ENCODE measurements at regions not wholly inside any gene's neighbourhood (a gene's known extent, or its start where the extent isn't known, plus 50 kb on each side); places are given as distances from the start of the nearest gene placed in this dataset.
"Not testable (repeated sequence)": the region's sequence is repeated elsewhere in the genome, so short reads cannot be mapped to it uniquely, and the experiment has no call there.

GRCh38 chr5:106393276-106393675, 1277.5 kb downstream of the EFNA5 start:
- Histone ChIP-seq H3K27ac (ENCODE audit: low read depth, low read length) (no peak overlapping the region), H3K4me1 (ENCODE audit: control insufficient read depth in 3 of 3, insufficient read depth in 3 of 3, low read length in 3 of 3) (no peaks in the 10 kb centered on the region), H3K27me3 (ENCODE audit: control insufficient read depth in 3 of 3, insufficient read depth in 3 of 3, low read length in 3 of 3) (no peaks in the 10 kb centered on the region), H3K9ac (ENCODE audit: low read depth in 1 of 3, low read length in 3 of 3) (no peak overlapping the region), H3K4me3 (ENCODE audit: low read length in 3 of 3) (no peak overlapping the region), H3K36me3 (ENCODE audit: control insufficient read depth in 3 of 3, insufficient read depth in 3 of 3, low read length in 3 of 3) (no peaks in the 10 kb centered on the region), H3K9me3 (ENCODE audit: control insufficient read depth in 3 of 3, low read length in 3 of 3) (no peaks in the 10 kb centered on the region)

- no peaks in the 10 kb centered on the region for H3K4me1 ChIP-seq (ENCODE audit: control insufficient read depth in 3 of 3, insufficient read depth in 3 of 3, low read length in 3 of 3)
- no peak overlapping the region for H3K4me3 ChIP-seq (ENCODE audit: low read length in 3 of 3)
- H3K27me3 ChIP-seq (ENCODE audit: control insufficient read depth in 3 of 3, insufficient read depth in 3 of 3, low read length in 3 of 3), result no peaks in the 10 kb centered on the region
- H3K27ac ChIP-seq (ENCODE audit: low read depth, low read length), result no peak overlapping the region
- no peaks in the 10 kb centered on the region for H3K36me3 ChIP-seq (ENCODE audit: control insufficient read depth in 3 of 3, insufficient read depth in 3 of 3, low read length in 3 of 3)
- no peak overlapping the region for H3K9ac ChIP-seq (ENCODE audit: low read depth in 1 of 3, low read length in 3 of 3)
- H3K9me3 ChIP-seq (ENCODE audit: control insufficient read depth in 3 of 3, low read length in 3 of 3), result no peaks in the 10 kb centered on the region
Measured at GRCh38 chr5:106392766-106393165, 1278.0 kb downstream of the EFNA5 start.

- H3K9me3 ChIP-seq (ENCODE audit: control insufficient read depth in 3 of 3, low read length in 3 of 3), result not testable (repeated sequence)
Measured at GRCh38 chr5:106387767-106388166, 1283.0 kb downstream of the EFNA5 start.

GRCh38 chr5:106386287-106386686, 1284.5 kb downstream of the EFNA5 start:
- Histone ChIP-seq H3K9me3 (ENCODE audit: control insufficient read depth in 3 of 3, low read length in 3 of 3) (no peaks in the 10 kb centered on the region), H3K36me3 (ENCODE audit: control insufficient read depth in 3 of 3, insufficient read depth in 3 of 3, low read length in 3 of 3) (no peaks in the 10 kb centered on the region), H3K27ac (ENCODE audit: low read depth, low read length) (no peak overlapping the region), H3K4me3 (ENCODE audit: low read length in 3 of 3) (no peak overlapping the region), H3K27me3 (ENCODE audit: control insufficient read depth in 3 of 3, insufficient read depth in 3 of 3, low read length in 3 of 3) (no peaks in the 10 kb centered on the region), H3K4me1 (ENCODE audit: control insufficient read depth in 3 of 3, insufficient read depth in 3 of 3, low read length in 3 of 3) (no peaks in the 10 kb centered on the region), H3K9ac (ENCODE audit: low read depth in 1 of 3, low read length in 3 of 3) (no peak overlapping the region)

More at GRCh38 chr5:106387767-106388166, 1283.0 kb downstream of the EFNA5 start:
- H3K36me3 ChIP-seq (ENCODE audit: control insufficient read depth in 3 of 3, insufficient read depth in 3 of 3, low read length in 3 of 3); H3K27ac ChIP-seq (ENCODE audit: low read depth, low read length); H3K27me3 ChIP-seq (ENCODE audit: control insufficient read depth in 3 of 3, insufficient read depth in 3 of 3, low read length in 3 of 3); H3K9ac ChIP-seq (ENCODE audit: low read depth in 1 of 3, low read length in 3 of 3); H3K4me1 ChIP-seq (ENCODE audit: control insufficient read depth in 3 of 3, insufficient read depth in 3 of 3, low read length in 3 of 3); H3K4me3 ChIP-seq (ENCODE audit: low read length in 3 of 3): not testable (repeated sequence)

DNA sequence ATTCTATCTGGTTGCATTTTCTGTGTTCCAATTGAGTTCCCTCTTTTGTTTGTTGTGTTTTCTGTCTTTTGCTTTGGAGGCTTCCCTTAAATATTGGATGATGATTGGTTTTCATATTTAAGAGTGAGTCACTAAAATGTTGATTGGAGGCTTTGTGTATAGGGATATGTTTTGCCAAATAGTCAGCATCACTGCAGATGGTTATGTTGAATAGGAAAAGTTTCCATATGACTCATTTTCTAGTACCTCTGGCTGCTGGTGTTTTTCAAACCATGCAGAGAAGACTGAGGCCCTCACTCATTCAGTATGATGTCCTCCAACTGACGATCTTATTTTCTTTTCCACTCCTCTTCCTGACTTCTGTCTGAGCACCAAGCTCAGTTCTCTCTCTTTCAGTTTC, 1290.0 kb downstream of the EFNA5 start:
- H3K9ac ChIP-seq (ENCODE audit: low read depth in 1 of 3, low read length in 3 of 3), result no peak overlapping the region
- no peaks in the 10 kb centered on the region for H3K9me3 ChIP-seq (ENCODE audit: control insufficient read depth in 3 of 3, low read length in 3 of 3)
- H3K27ac ChIP-seq (ENCODE audit: low read depth, low read length), result no peak overlapping the region
- H3K27me3 ChIP-seq (ENCODE audit: control insufficient read depth in 3 of 3, insufficient read depth in 3 of 3, low read length in 3 of 3), result no peaks in the 10 kb centered on the region
- no peaks in the 10 kb centered on the region for H3K4me1 ChIP-seq (ENCODE audit: control insufficient read depth in 3 of 3, insufficient read depth in 3 of 3, low read length in 3 of 3)
- H3K36me3 ChIP-seq (ENCODE audit: control insufficient read depth in 3 of 3, insufficient read depth in 3 of 3, low read length in 3 of 3), result no peaks in the 10 kb centered on the region
- H3K4me3 ChIP-seq (ENCODE audit: low read length in 3 of 3), result no peak overlapping the region

DNA sequence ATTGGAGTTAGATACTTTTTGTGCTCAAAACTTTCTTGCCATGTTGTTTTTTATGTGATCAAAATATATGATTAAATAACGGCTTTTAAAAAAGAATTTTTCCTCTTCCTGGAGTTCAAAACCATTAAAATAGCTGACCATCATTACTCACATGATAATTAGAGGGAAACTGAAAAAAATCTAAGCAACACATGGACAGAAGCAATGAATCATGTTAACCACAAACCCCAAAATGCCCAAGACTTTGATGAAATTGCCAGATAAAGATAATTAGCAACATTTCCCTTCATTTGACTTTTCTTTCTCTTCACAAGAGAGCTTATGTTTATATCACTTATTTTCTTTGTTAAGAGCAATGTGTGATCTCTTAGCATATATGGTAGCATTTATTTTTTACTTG, 1294.2 kb downstream of the EFNA5 start:
- Histone ChIP-seq H3K27ac (ENCODE audit: low read depth, low read length) (no peak overlapping the region), H3K9me3 (ENCODE audit: control insufficient read depth in 3 of 3, low read length in 3 of 3) (no peaks in the 10 kb centered on the region), H3K4me3 (ENCODE audit: low read length in 3 of 3) (no peak overlapping the region), H3K9ac (ENCODE audit: low read depth in 1 of 3, low read length in 3 of 3) (no peak overlapping the region), H3K4me1 (ENCODE audit: control insufficient read depth in 3 of 3, insufficient read depth in 3 of 3, low read length in 3 of 3) (no peaks in the 10 kb centered on the region), H3K36me3 (ENCODE audit: control insufficient read depth in 3 of 3, insufficient read depth in 3 of 3, low read length in 3 of 3) (no peaks in the 10 kb centered on the region), H3K27me3 (ENCODE audit: control insufficient read depth in 3 of 3, insufficient read depth in 3 of 3, low read length in 3 of 3) (no peaks in the 10 kb centered on the region)

DNA sequence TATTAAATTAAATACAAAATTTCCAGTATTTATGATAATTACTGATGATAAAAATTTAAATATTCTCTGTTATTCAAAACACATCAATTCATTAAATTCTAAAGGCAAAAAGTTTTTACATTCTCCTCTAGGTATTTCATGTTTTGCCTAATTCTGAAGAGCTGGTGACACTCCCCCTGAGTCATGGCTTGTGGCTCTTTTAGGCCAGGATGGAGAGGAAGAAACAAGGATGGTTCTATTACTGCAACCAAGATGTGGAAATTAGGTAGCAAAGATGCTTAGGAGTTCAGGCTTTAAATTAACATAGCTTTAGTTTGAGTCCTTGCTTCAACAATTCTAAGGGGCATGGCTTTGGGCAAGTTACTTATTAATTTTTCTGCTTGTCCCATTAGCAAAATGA, 1295.8 kb downstream of the EFNA5 start:
- H3K36me3 ChIP-seq (ENCODE audit: control insufficient read depth in 3 of 3, insufficient read depth in 3 of 3, low read length in 3 of 3), result no peaks in the 10 kb centered on the region
- no peak overlapping the region for H3K4me3 ChIP-seq (ENCODE audit: low read length in 3 of 3)
- H3K9me3 ChIP-seq (ENCODE audit: control insufficient read depth in 3 of 3, low read length in 3 of 3), result no peaks in the 10 kb centered on the region
- no peaks in the 10 kb centered on the region for H3K27me3 ChIP-seq (ENCODE audit: control insufficient read depth in 3 of 3, insufficient read depth in 3 of 3, low read length in 3 of 3)
- no peak overlapping the region for H3K27ac ChIP-seq (ENCODE audit: low read depth, low read length)
- H3K4me1 ChIP-seq (ENCODE audit: control insufficient read depth in 3 of 3, insufficient read depth in 3 of 3, low read length in 3 of 3), result no peaks in the 10 kb centered on the region
- no peak overlapping the region for H3K9ac ChIP-seq (ENCODE audit: low read depth in 1 of 3, low read length in 3 of 3)

GRCh38 chr5:106368021-106368420, 1302.7 kb downstream of the EFNA5 start:
- H3K4me1 ChIP-seq (ENCODE audit: control insufficient read depth in 3 of 3, insufficient read depth in 3 of 3, low read length in 3 of 3), result no peaks in the 10 kb centered on the region
- no peak overlapping the region for H3K27ac ChIP-seq (ENCODE audit: low read depth, low read length)
- no peaks in the 10 kb centered on the region for H3K36me3 ChIP-seq (ENCODE audit: control insufficient read depth in 3 of 3, insufficient read depth in 3 of 3, low read length in 3 of 3)
- H3K4me3 ChIP-seq (ENCODE audit: low read length in 3 of 3), result no peak overlapping the region
- no peaks in the 10 kb centered on the region for H3K9me3 ChIP-seq (ENCODE audit: control insufficient read depth in 3 of 3, low read length in 3 of 3)
- no peaks in the 10 kb centered on the region for H3K27me3 ChIP-seq (ENCODE audit: control insufficient read depth in 3 of 3, insufficient read depth in 3 of 3, low read length in 3 of 3)
- no peak overlapping the region for H3K9ac ChIP-seq (ENCODE audit: low read depth in 1 of 3, low read length in 3 of 3)

DNA sequence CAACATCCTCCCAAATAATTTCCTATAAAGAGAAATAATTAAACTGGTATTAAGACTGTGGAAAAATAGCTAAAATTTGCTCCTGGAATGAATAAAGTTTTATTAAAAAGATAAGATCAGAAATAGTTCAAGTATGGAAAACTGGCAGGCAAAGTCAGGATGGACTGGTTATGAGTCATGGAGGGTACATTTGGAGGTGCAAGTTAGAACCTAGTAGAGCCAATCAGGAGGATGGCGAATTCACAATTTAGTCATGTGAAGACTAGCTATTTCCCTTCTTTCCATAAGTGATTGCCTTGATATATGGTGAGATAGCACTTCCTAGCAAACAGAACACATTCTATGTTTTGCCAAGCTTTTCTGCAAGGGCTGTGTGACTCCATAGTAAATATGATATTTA, 1303.5 kb downstream of the EFNA5 start:
- no peaks in the 10 kb centered on the region for H3K9me3 ChIP-seq (ENCODE audit: control insufficient read depth in 3 of 3, low read length in 3 of 3)

GRCh38 chr5:106363578-106363977, 1307.2 kb downstream of the EFNA5 start:
- Histone ChIP-seq H3K36me3 (ENCODE audit: control insufficient read depth in 3 of 3, insufficient read depth in 3 of 3, low read length in 3 of 3) (no peaks in the 10 kb centered on the region), H3K9me3 (ENCODE audit: control insufficient read depth in 3 of 3, low read length in 3 of 3) (no peaks in the 10 kb centered on the region), H3K27ac (ENCODE audit: low read depth, low read length) (no peak overlapping the region), H3K27me3 (ENCODE audit: control insufficient read depth in 3 of 3, insufficient read depth in 3 of 3, low read length in 3 of 3) (no peaks in the 10 kb centered on the region), H3K4me1 (ENCODE audit: control insufficient read depth in 3 of 3, insufficient read depth in 3 of 3, low read length in 3 of 3) (no peaks in the 10 kb centered on the region), H3K9ac (ENCODE audit: low read depth in 1 of 3, low read length in 3 of 3) (no peak overlapping the region), H3K4me3 (ENCODE audit: low read length in 3 of 3) (no peak overlapping the region)

More for the DNA sequence above, 1303.5 kb downstream of the EFNA5 start:
- Histone ChIP-seq H3K4me1 (ENCODE audit: control insufficient read depth in 3 of 3, insufficient read depth in 3 of 3, low read length in 3 of 3) (no peaks in the 10 kb centered on the region), H3K27me3 (ENCODE audit: control insufficient read depth in 3 of 3, insufficient read depth in 3 of 3, low read length in 3 of 3) (no peaks in the 10 kb centered on the region), H3K4me3 (ENCODE audit: low read length in 3 of 3) (no peak overlapping the region), H3K9ac (ENCODE audit: low read depth in 1 of 3, low read length in 3 of 3) (no peak overlapping the region), H3K27ac (ENCODE audit: low read depth, low read length) (no peak overlapping the region), H3K36me3 (ENCODE audit: control insufficient read depth in 3 of 3, insufficient read depth in 3 of 3, low read length in 3 of 3) (no peaks in the 10 kb centered on the region)

- no peaks in the 10 kb centered on the region for H3K4me1 ChIP-seq (ENCODE audit: control insufficient read depth in 3 of 3, insufficient read depth in 3 of 3, low read length in 3 of 3)
- no peak overlapping the region for H3K27ac ChIP-seq (ENCODE audit: low read depth, low read length)
- H3K4me3 ChIP-seq (ENCODE audit: low read length in 3 of 3), result no peak overlapping the region
- H3K9me3 ChIP-seq (ENCODE audit: control insufficient read depth in 3 of 3, low read length in 3 of 3), result no peaks in the 10 kb centered on the region
- H3K9ac ChIP-seq (ENCODE audit: low read depth in 1 of 3, low read length in 3 of 3), result no peak overlapping the region
- H3K36me3 ChIP-seq (ENCODE audit: control insufficient read depth in 3 of 3, insufficient read depth in 3 of 3, low read length in 3 of 3), result no peaks in the 10 kb centered on the region
- no peaks in the 10 kb centered on the region for H3K27me3 ChIP-seq (ENCODE audit: control insufficient read depth in 3 of 3, insufficient read depth in 3 of 3, low read length in 3 of 3)
Measured at GRCh38 chr5:106361905-106362304, 1308.8 kb downstream of the EFNA5 start.
